ENCODE measurements at regions not wholly inside any gene's neighbourhood (a gene's known extent, or its start where the extent isn't known, plus 50 kb on each side); places are given as distances from the start of the nearest gene placed in this dataset.
A peak's percentile ranks its signal among the peaks of the same experiment; 100 is the strongest.

GRCh38 chr1:166221316-166221715 lies 54.5 kb upstream of the FAM78B start:
- Histone ChIP-seq H3K9me3 (no peaks in the 10 kb centered on the region), H3K4me3 (no peak overlapping the region), H3K4me1 (no peaks in the 10 kb centered on the region), H3K36me3 (no peaks in the 10 kb centered on the region), H3K27ac (no peak overlapping the region), H3K27me3 (no peaks in the 10 kb centered on the region)
- in situ Hi-C loops (cut with MboI; ENCODE audit: low sequenced_read_pairs in 4 of 4) (no loop called here), intact Hi-C loops (cut with DNase I; ENCODE audit: low total_unique reads) (no loop called here)
- no peak for ATAC-seq
- TF ChIP-seq POLR2A (IDR thresholded peaks at IDR 0.05) (no peak), CTCF (IDR thresholded peaks at IDR 0.05 in 4 of 5, conservative IDR thresholded peaks at IDR 0.05 in 1 of 5) (no peak)
- DNase-seq, result no peak

GRCh38 chr1:166233750-166234366 lies 67.1 kb upstream of the FAM78B start:
- no peak for DNase-seq
- in situ Hi-C loops (cut with MboI; ENCODE audit: low sequenced_read_pairs in 4 of 4), result no loop called here
- no peaks in the 10 kb centered on the region for H3K9me3 ChIP-seq

GRCh38 chr1:166235728-166236127 lies 68.9 kb upstream of the FAM78B start:
- intact Hi-C loops (cut with DNase I; ENCODE audit: low total_unique reads), result no loop called here
- no peak for TF ChIP-seq POLR2A (IDR thresholded peaks at IDR 0.05)
- no peak for TF ChIP-seq CTCF (IDR thresholded peaks at IDR 0.05 in 4 of 5, conservative IDR thresholded peaks at IDR 0.05 in 1 of 5)
- no peaks in the 10 kb centered on the region for H3K9me3 ChIP-seq

More at GRCh38 chr1:166233750-166234366, 67.1 kb upstream of the FAM78B start:
- TF ChIP-seq CTCF (IDR thresholded peaks at IDR 0.05 in 4 of 5, conservative IDR thresholded peaks at IDR 0.05 in 1 of 5) (no peak), POLR2A (IDR thresholded peaks at IDR 0.05) (no peak)
- Histone ChIP-seq H3K4me3 (no peak overlapping the region), H3K36me3 (no peaks in the 10 kb centered on the region), H3K4me1 (peaks cover 0 to 5% of the 10 kb centered on the region in 2 donors), H3K27me3 (no peaks in the 10 kb centered on the region), H3K27ac (no peak overlapping the region)
- ATAC-seq, result no peak
- intact Hi-C loops (cut with DNase I; ENCODE audit: low total_unique reads), result no loop called here

GRCh38 chr1:166237675-166238074 lies 70.9 kb upstream of the FAM78B start:
- in situ Hi-C loops (cut with MboI; ENCODE audit: low sequenced_read_pairs in 4 of 4) (no loop called here), intact Hi-C loops (cut with DNase I; ENCODE audit: low total_unique reads) (no loop called here)
- ATAC-seq (peak in 1 of 2 donors; percentile 58), DNase-seq (no peak)
- peaks cover 0 to 5% of the 10 kb centered on the region in 2 donors for H3K4me1 ChIP-seq
- H3K36me3 ChIP-seq, result no peaks in the 10 kb centered on the region
- no peaks in the 10 kb centered on the region for H3K27me3 ChIP-seq
- no peaks in the 10 kb centered on the region for H3K9me3 ChIP-seq
- TF ChIP-seq CTCF (IDR thresholded peaks at IDR 0.05 in 4 of 5, conservative IDR thresholded peaks at IDR 0.05 in 1 of 5) (no peak), POLR2A (IDR thresholded peaks at IDR 0.05) (no peak)
- H3K27ac ChIP-seq, result no peak overlapping the region
- peak overlapping the region in 1 of 4 donors; percentile 32 for H3K4me3 ChIP-seq

More at GRCh38 chr1:166235728-166236127, 68.9 kb upstream of the FAM78B start:
- Histone ChIP-seq H3K27ac (no peak overlapping the region), H3K4me1 (peaks cover 0 to 5% of the 10 kb centered on the region in 2 donors), H3K4me3 (no peak overlapping the region), H3K36me3 (no peaks in the 10 kb centered on the region), H3K27me3 (no peaks in the 10 kb centered on the region)
- DNase-seq (no peak), ATAC-seq (no peak)
- in situ Hi-C loops (cut with MboI; ENCODE audit: low sequenced_read_pairs in 4 of 4), result no loop called here

All from gastrocnemius medialis (tissue), 4 donors.